ENCODE measurements at regions not wholly inside any gene's neighbourhood (a gene's known extent, or its start where the extent isn't known, plus 50 kb on each side); places are given as distances from the start of the nearest gene placed in this dataset.

DNA sequence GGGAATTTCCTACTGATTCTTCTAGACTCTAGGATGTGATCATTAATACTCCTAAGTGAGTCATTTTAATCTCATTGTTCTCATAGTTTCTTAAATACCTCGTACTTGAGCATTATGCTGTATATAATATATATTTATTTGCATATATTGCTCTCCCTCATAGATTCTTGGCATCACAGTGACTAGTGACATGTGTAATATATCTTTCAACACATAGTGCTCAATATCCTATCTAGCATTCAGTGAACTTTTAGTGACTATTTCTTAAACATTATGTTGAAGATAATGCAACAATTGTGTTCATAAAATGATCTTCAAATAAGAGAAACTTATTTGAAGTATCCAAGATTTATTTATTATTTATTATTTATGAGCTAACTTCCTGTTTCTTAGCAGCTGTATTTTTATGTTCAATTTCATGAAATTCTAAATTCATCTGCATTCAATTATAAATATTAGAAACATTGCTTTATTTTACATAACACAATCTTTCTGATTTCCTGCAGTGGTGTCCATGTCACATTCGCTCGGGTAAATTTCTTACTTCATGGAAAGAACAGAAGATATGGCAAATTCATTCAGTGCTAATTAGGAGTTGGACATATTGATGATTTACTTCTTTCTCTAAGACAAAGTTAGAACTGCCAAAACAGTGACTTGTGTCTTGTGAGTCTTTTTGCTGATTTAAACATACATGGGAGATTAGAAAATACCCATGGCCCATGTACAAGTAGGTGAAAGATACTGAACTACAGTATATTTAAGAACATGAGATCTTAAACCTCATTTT lies 1095.5 kb upstream of the IGFBP7 start:
- DNase-seq: no peak
- no peaks in the 10 kb centered on the region for H3K36me3 ChIP-seq
- H3K4me3 ChIP-seq: no peak overlapping the region
- 61 to 77% (median 72%) methylated on average over 3 of the region's 3 CpGs for WGBS, 3 donors
- intact Hi-C loops (cut with DNase I): no loop called here
- TF ChIP-seq CTCF (IDR thresholded peaks at IDR 0.05) (no peak), EP300 (IDR thresholded peaks at IDR 0.05) (no peak), POLR2A (IDR thresholded peaks at IDR 0.05) (no peak)
- H3K27me3 ChIP-seq: no peaks in the 10 kb centered on the region
- no peaks in the 10 kb centered on the region for H3K4me1 ChIP-seq (ENCODE audit: insufficient read depth)
- no peaks in the 10 kb centered on the region for H3K9me3 ChIP-seq
- H3K27ac ChIP-seq: no peak overlapping the region

DNA sequence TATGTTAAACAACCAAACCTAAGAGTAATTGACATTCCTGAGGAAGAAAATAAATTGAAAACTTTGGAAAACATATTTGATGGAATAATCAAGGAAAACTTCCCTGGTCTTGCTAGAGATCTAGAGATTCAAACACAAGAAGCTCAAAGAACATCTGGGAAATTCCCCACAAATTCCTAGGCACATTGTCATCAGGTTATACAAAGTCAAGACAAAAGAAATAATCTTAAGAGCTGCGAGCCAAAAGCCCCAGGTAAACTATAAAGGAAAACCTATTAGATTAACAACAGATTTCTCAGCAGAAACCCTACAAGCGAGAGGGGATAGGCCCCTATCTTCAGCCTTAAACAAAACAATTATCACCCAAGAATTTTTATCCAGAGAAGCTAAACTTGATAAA lies 1082.0 kb upstream of the IGFBP7 start:
- 33 to 41% (median 38%) methylated on average over 2 of the region's 2 CpGs for WGBS, 3 donors
- H3K27me3 ChIP-seq: no peaks in the 10 kb centered on the region
- no peak for TF ChIP-seq CTCF (IDR thresholded peaks at IDR 0.05)
- TF ChIP-seq POLR2A (IDR thresholded peaks at IDR 0.05): no peak
- no peak for TF ChIP-seq EP300 (IDR thresholded peaks at IDR 0.05)
- no peaks in the 10 kb centered on the region for H3K4me1 ChIP-seq (ENCODE audit: insufficient read depth)
- intact Hi-C loops (cut with DNase I): no loop called here
- H3K27ac ChIP-seq: no peak overlapping the region
- DNase-seq: no peak
- H3K4me3 ChIP-seq: no peak overlapping the region
- peaks cover 0 to 4% of the 10 kb centered on the region in 2 donors for H3K9me3 ChIP-seq
- no peaks in the 10 kb centered on the region for H3K36me3 ChIP-seq

DNA sequence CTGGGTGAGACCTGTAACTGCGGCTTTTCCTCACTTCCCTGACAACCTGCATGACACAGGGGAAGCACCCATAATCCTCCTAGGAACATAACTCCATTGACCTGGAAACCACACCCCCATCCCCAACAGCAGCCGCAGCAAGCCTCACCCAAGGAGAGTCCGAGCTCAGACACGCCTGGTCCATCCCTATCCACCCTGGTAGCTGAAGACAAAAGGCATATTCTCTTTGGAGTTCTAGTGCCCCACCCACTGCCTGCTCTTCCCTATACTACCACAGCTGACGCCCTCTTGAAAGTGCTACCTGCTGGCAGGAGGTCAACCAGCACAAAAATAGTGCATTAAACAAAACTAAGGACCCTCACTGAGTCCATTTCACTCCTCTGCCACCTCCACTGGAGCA lies 1080.9 kb upstream of the IGFBP7 start:
- intact Hi-C loops (cut with DNase I): no loop called here
- Histone ChIP-seq H3K4me1 (ENCODE audit: insufficient read depth) (no peaks in the 10 kb centered on the region), H3K36me3 (no peaks in the 10 kb centered on the region), H3K27me3 (no peaks in the 10 kb centered on the region), H3K9me3 (peaks cover 0 to 4% of the 10 kb centered on the region in 2 donors), H3K4me3 (no peak overlapping the region), H3K27ac (no peak overlapping the region)
- TF ChIP-seq POLR2A (IDR thresholded peaks at IDR 0.05) (no peak), CTCF (IDR thresholded peaks at IDR 0.05) (no peak), EP300 (IDR thresholded peaks at IDR 0.05) (no peak)
- DNase-seq: no peak
- WGBS, 3 donors: 92 to 95% (median 94%) methylated on average over 5 of the region's 5 CpGs

- H3K4me3 ChIP-seq: no peak overlapping the region
- intact Hi-C loops (cut with DNase I): no loop called here
- TF ChIP-seq EP300 (IDR thresholded peaks at IDR 0.05) (no peak), POLR2A (IDR thresholded peaks at IDR 0.05) (no peak), CTCF (IDR thresholded peaks at IDR 0.05) (no peak)
- no peak overlapping the region for H3K27ac ChIP-seq
- H3K4me1 ChIP-seq (ENCODE audit: insufficient read depth): no peaks in the 10 kb centered on the region
- DNase-seq: no peak
- WGBS, 3 donors: 14 to 29% (median 16%) methylated on average over 4 of the region's 4 CpGs
- H3K9me3 ChIP-seq: peaks cover 0 to 4% of the 10 kb centered on the region in 2 donors
- H3K27me3 ChIP-seq: no peaks in the 10 kb centered on the region
- no peaks in the 10 kb centered on the region for H3K36me3 ChIP-seq
Observed at GRCh38 chr4:58188316-58188715, 1078.1 kb upstream of the IGFBP7 start.
